Activated CD8-positive, alpha-beta T cell treated with anti-CD3 and anti-CD28 coated beads for 36 hours (primary cell): ENCODE measurements at regions not wholly inside any gene's neighbourhood (a gene's known extent, or its start where the extent isn't known, plus 50 kb on each side); places are given as distances from the start of the nearest gene placed in this dataset.

ENCODE experiments used
- ATAC-seq: fragments of 200-7000 bp; cut with Tn5 transposase; one replicate; pipeline ENCODE4 v1.10.0; 2021; ENCODE audit warnings: mild to moderate bottlenecking, moderate library complexity
- CTCF ChIA-PET: fragments of 350-600 bp; sonication (Branson Sonifier 250); formaldehyde crosslinking; loops from one replicate; lab custom pipeline; 2021; ENCODE audit warnings: antibody characterized with exemption; lab: Charles Lee
- POLR2A ChIA-PET: fragments of 350-600 bp; sonication (Branson Sonifier 250); formaldehyde crosslinking; loops from one replicate; lab custom pipeline; 2021; ENCODE audit warnings: antibody characterized with exemption; lab: Charles Lee
- DNase-seq: peaks from one replicate; pipeline ENCODE4 v3.0.0-alpha.2; 2020
- H3K27ac Mint-ChIP-seq: one replicate; pipeline ENCODE4 v1.8.0; 2021; ENCODE audit warnings: mild to moderate bottlenecking, mixed read lengths
- H3K27me3 Mint-ChIP-seq: one replicate; pipeline ENCODE4 v1.8.0; 2021; ENCODE audit warnings: mixed read lengths
- H3K36me3 Mint-ChIP-seq: one replicate; pipeline ENCODE4 v1.8.0; 2021; ENCODE audit warnings: low read depth, mixed read lengths
- H3K4me1 Mint-ChIP-seq: one replicate; pipeline ENCODE4 v1.8.0; 2021; ENCODE audit warnings: low read depth, mixed read lengths
- H3K4me3 Mint-ChIP-seq: one replicate; pipeline ENCODE4 v1.8.0; 2021; ENCODE audit warnings: mild to moderate bottlenecking, moderate library complexity, mixed read lengths
- H3K9me3 Mint-ChIP-seq: one replicate; pipeline ENCODE4 v1.8.0; 2021; ENCODE audit warnings: mixed read lengths
- CTCF ChIP-seq: fragments of 200-600 bp; IDR thresholded peaks from one replicate; pipeline ENCODE4 v1.8.0; 2022; ENCODE audit warnings: antibody characterized with exemption, mild to moderate bottlenecking
- intact Hi-C: fragments of 100-400 bp; cut with micrococcal nuclease; formaldehyde crosslinking; loops from one replicate; pipeline ENCODE4 v1.10.0; 2022

- TF ChIP-seq CTCF: no peak
- Mint-ChIP-seq H3K36me3 (peaks cover 2% of the 10 kb centered on the region), H3K4me3 (no peak overlapping the region), H3K27me3 (no peaks in the 10 kb centered on the region), H3K9me3 (no peaks in the 10 kb centered on the region), H3K4me1 (peaks cover 10% of the 10 kb centered on the region), H3K27ac (no peak overlapping the region)
- POLR2A ChIA-PET: interaction anchor here (1.3 kb wide), 1 partner anchor 9 kb away, joined by 3 read pairs; no protein-coding TSS in a partner anchor
- ATAC-seq: no peak
- intact Hi-C loops: no loop called here
- no peak for DNase-seq
- CTCF ChIA-PET: no interaction called here
These were observed 380.2 kb downstream of the FGF9 start for GRCh38 chr13:22050951-22051563.

DNA sequence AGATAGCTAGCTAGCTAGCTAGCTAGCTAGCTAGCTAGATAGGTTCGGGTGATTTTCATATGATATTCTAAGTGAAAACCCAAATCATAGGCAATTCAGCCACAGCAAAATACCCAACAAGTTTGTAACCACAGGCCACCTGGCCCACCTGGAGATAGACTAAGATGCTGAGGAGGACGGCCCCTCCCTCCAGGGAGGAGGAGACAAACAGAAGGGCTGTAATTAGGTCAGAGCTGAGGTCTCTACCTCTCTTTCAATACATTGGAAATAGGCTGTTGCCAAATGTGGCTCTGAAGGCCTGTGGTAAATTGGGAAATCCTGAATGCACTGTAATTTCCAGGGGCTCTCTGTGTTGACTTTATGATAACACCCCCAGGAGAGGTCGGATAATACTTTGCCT, 382.2 kb downstream of the FGF9 start:
- ChIA-PET POLR2A (interaction anchor here (0.6 kb wide), 1 partner anchor 659 kb away, joined by 3 read pairs; no protein-coding TSS in a partner anchor), CTCF (no interaction called here)
- TF ChIP-seq CTCF: no peak
- no peak for DNase-seq
- H3K4me1 Mint-ChIP-seq: peaks cover 10% of the 10 kb centered on the region
- no peak overlapping the region for H3K27ac Mint-ChIP-seq
- no peaks in the 10 kb centered on the region for H3K9me3 Mint-ChIP-seq
- intact Hi-C loops: no loop called here
- no peak overlapping the region for H3K4me3 Mint-ChIP-seq
- ATAC-seq: no peak
- H3K36me3 Mint-ChIP-seq: peaks cover 2% of the 10 kb centered on the region
- H3K27me3 Mint-ChIP-seq: no peaks in the 10 kb centered on the region

DNA sequence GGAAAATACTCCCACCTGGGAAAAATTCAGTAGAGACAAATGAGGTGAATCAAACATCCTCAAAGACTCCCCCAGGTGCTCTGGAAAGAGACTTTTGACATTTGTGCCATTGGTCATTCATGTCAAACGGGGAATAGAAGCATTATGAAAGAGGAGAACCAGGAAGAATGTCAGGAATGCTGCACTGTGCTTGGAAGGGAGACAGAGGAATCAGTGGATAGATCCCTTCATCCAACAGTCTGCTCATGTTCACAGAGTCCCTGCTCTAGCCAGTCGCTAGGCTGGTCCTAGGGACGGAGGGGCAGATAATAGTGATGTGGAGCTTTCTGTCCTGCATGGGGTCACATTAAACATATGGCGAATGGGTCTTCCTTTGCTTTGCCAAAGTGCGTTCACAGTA, 384.4 kb downstream of the FGF9 start:
- ChIA-PET POLR2A (no interaction called here), CTCF (no interaction called here)
- no peak for TF ChIP-seq CTCF
- DNase-seq: no peak
- H3K36me3 Mint-ChIP-seq: peaks cover 2% of the 10 kb centered on the region
- H3K9me3 Mint-ChIP-seq: no peaks in the 10 kb centered on the region
- no peak overlapping the region for H3K27ac Mint-ChIP-seq
- no peak overlapping the region for H3K4me3 Mint-ChIP-seq
- intact Hi-C loops: no loop called here
- ATAC-seq: no peak
- H3K4me1 Mint-ChIP-seq: peaks cover 20% of the 10 kb centered on the region
- no peaks in the 10 kb centered on the region for H3K27me3 Mint-ChIP-seq

DNA sequence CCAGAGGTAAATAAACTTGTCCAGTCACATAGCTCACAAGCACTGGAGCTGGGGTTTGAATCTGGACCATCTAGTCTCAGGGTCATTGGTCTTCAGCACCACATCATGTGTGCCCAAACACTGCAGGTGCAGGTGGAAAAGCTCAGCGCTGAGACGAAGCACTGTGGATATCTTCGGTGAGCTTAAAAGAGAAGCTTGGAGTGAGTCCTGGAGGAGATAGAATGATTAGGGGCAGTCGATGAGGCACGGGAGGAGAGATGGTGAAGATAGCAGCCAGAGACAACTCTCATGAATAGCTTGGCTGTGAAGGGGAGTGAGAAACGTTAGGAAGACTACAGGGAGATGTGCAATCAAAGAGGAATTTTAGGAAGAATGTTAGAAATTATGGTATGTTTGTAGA, 389.3 kb downstream of the FGF9 start:
- intact Hi-C loops: no loop called here
- Mint-ChIP-seq H3K9me3 (no peaks in the 10 kb centered on the region), H3K27me3 (no peaks in the 10 kb centered on the region), H3K27ac (peak overlapping the region; percentile 94), H3K36me3 (peaks cover 11% of the 10 kb centered on the region), H3K4me3 (no peak overlapping the region), H3K4me1 (peaks cover 52% of the 10 kb centered on the region)
- no peak for TF ChIP-seq CTCF
- DNase-seq: no peak
- no peak for ATAC-seq
- CTCF ChIA-PET: interaction anchor here (0.6 to 1.4 kb wide), 4 partner anchors 57 to 418 kb away, joined by 3 read pairs; no protein-coding TSS in a partner anchor
- POLR2A ChIA-PET: interaction anchor here (1.3 kb wide), 1 partner anchor 9 kb away, joined by 3 read pairs; no protein-coding TSS in a partner anchor

- DNase-seq (peak; percentile 76), ATAC-seq (peak; percentile 86)
- ChIA-PET POLR2A (interaction anchor here (0.8 to 1.7 kb wide), 2 partner anchors 13 to 58 kb away, joined by 3 to 5 read pairs; no protein-coding TSS in a partner anchor), CTCF (interaction anchor here (0.9 to 1.5 kb wide), 2 partner anchors 10 to 107 kb away, joined by 3 to 6 read pairs; no protein-coding TSS in a partner anchor)
- TF ChIP-seq CTCF: no peak
- H3K36me3 Mint-ChIP-seq: peaks cover 14% of the 10 kb centered on the region
- no peaks in the 10 kb centered on the region for H3K27me3 Mint-ChIP-seq
- H3K9me3 Mint-ChIP-seq: no peaks in the 10 kb centered on the region
- H3K27ac Mint-ChIP-seq: peak overlapping the region; percentile 94
- H3K4me1 Mint-ChIP-seq: peaks cover 59% of the 10 kb centered on the region
- peak overlapping the region; percentile 56 for H3K4me3 Mint-ChIP-seq
- intact Hi-C loops: no loop called here
These were observed 390.5 kb downstream of the FGF9 start for GRCh38 chr13:22061371-22061805.
